ENCODE measurements at regions not wholly inside any gene's neighbourhood (a gene's known extent, or its start where the extent isn't known, plus 50 kb on each side); places are given as distances from the start of the nearest gene placed in this dataset.

GRCh38 chr16:35748621-35749252, 2289.3 kb downstream of the TP53TG3F start:
- H3K9me3 ChIP-seq (ENCODE audit: control insufficient read depth in 1 of 2, low read length in 2 of 2) = peaks cover 0 to 22% of the 10 kb centered on the region in 2 donors
- H3K4me1 ChIP-seq (ENCODE audit: control insufficient read depth in 1 of 2, insufficient read depth in 2 of 2, low read length in 2 of 2) = no peaks in the 10 kb centered on the region
- H3K9ac ChIP-seq (ENCODE audit: low read depth in 1 of 2, low read length in 2 of 2) = no peak overlapping the region
- no peaks in the 10 kb centered on the region for H3K36me3 ChIP-seq (ENCODE audit: control insufficient read depth in 1 of 2, insufficient read depth in 2 of 2, low read length in 2 of 2)
- H3K4me3 ChIP-seq (ENCODE audit: low read depth in 1 of 2, low read length in 2 of 2) = no peak overlapping the region
- no peaks in the 10 kb centered on the region for H3K27me3 ChIP-seq (ENCODE audit: control insufficient read depth in 1 of 2, insufficient read depth in 2 of 2, low read length in 2 of 2)
- H3K27ac ChIP-seq (ENCODE audit: low read depth, low read length) = no peak overlapping the region

GRCh38 chr16:35749253-35750141, 2290.1 kb downstream of the TP53TG3F start:
- Histone ChIP-seq H3K27ac (ENCODE audit: low read depth, low read length) (no peak overlapping the region), H3K9ac (ENCODE audit: low read depth in 1 of 2, low read length in 2 of 2) (no peak overlapping the region), H3K4me3 (ENCODE audit: low read depth in 1 of 2, low read length in 2 of 2) (no peak overlapping the region), H3K9me3 (ENCODE audit: control insufficient read depth in 1 of 2, low read length in 2 of 2) (peaks cover 0 to 25% of the 10 kb centered on the region in 2 donors), H3K36me3 (ENCODE audit: control insufficient read depth in 1 of 2, insufficient read depth in 2 of 2, low read length in 2 of 2) (no peaks in the 10 kb centered on the region), H3K27me3 (ENCODE audit: control insufficient read depth in 1 of 2, insufficient read depth in 2 of 2, low read length in 2 of 2) (no peaks in the 10 kb centered on the region), H3K4me1 (ENCODE audit: control insufficient read depth in 1 of 2, insufficient read depth in 2 of 2, low read length in 2 of 2) (no peaks in the 10 kb centered on the region)

- Histone ChIP-seq H3K36me3 (ENCODE audit: control insufficient read depth in 1 of 2, insufficient read depth in 2 of 2, low read length in 2 of 2) (no peaks in the 10 kb centered on the region), H3K4me1 (ENCODE audit: control insufficient read depth in 1 of 2, insufficient read depth in 2 of 2, low read length in 2 of 2) (no peaks in the 10 kb centered on the region), H3K4me3 (ENCODE audit: low read depth in 1 of 2, low read length in 2 of 2) (no peak overlapping the region), H3K27ac (ENCODE audit: low read depth, low read length) (no peak overlapping the region), H3K27me3 (ENCODE audit: control insufficient read depth in 1 of 2, insufficient read depth in 2 of 2, low read length in 2 of 2) (no peaks in the 10 kb centered on the region), H3K9ac (ENCODE audit: low read depth in 1 of 2, low read length in 2 of 2) (no peak overlapping the region), H3K9me3 (ENCODE audit: control insufficient read depth in 1 of 2, low read length in 2 of 2) (peaks cover 0 to 30% of the 10 kb centered on the region in 2 donors)
These were observed 2290.8 kb downstream of the TP53TG3F start for GRCh38 chr16:35750157-35750689.

GRCh38 chr16:35750701-35751104, 2291.3 kb downstream of the TP53TG3F start:
- no peaks in the 10 kb centered on the region for H3K4me1 ChIP-seq (ENCODE audit: control insufficient read depth in 1 of 2, insufficient read depth in 2 of 2, low read length in 2 of 2)
- H3K27ac ChIP-seq (ENCODE audit: low read depth, low read length) = no peak overlapping the region
- H3K9me3 ChIP-seq (ENCODE audit: control insufficient read depth in 1 of 2, low read length in 2 of 2) = peaks cover 0 to 30% of the 10 kb centered on the region in 2 donors
- H3K9ac ChIP-seq (ENCODE audit: low read depth in 1 of 2, low read length in 2 of 2) = no peak overlapping the region
- no peaks in the 10 kb centered on the region for H3K27me3 ChIP-seq (ENCODE audit: control insufficient read depth in 1 of 2, insufficient read depth in 2 of 2, low read length in 2 of 2)
- H3K36me3 ChIP-seq (ENCODE audit: control insufficient read depth in 1 of 2, insufficient read depth in 2 of 2, low read length in 2 of 2) = no peaks in the 10 kb centered on the region
- no peak overlapping the region for H3K4me3 ChIP-seq (ENCODE audit: low read depth in 1 of 2, low read length in 2 of 2)

- no peak overlapping the region for H3K4me3 ChIP-seq (ENCODE audit: low read depth in 1 of 2, low read length in 2 of 2)
- H3K27ac ChIP-seq (ENCODE audit: low read depth, low read length) = no peak overlapping the region
- peaks cover 0 to 26% of the 10 kb centered on the region in 2 donors for H3K9me3 ChIP-seq (ENCODE audit: control insufficient read depth in 1 of 2, low read length in 2 of 2)
- H3K4me1 ChIP-seq (ENCODE audit: control insufficient read depth in 1 of 2, insufficient read depth in 2 of 2, low read length in 2 of 2) = no peaks in the 10 kb centered on the region
- no peaks in the 10 kb centered on the region for H3K27me3 ChIP-seq (ENCODE audit: control insufficient read depth in 1 of 2, insufficient read depth in 2 of 2, low read length in 2 of 2)
- H3K9ac ChIP-seq (ENCODE audit: low read depth in 1 of 2, low read length in 2 of 2) = no peak overlapping the region
- H3K36me3 ChIP-seq (ENCODE audit: control insufficient read depth in 1 of 2, insufficient read depth in 2 of 2, low read length in 2 of 2) = no peaks in the 10 kb centered on the region
These were observed 2292.0 kb downstream of the TP53TG3F start for GRCh38 chr16:35751191-35751941.

GRCh38 chr16:35752012-35752772, 2292.8 kb downstream of the TP53TG3F start:
- H3K36me3 ChIP-seq (ENCODE audit: control insufficient read depth in 1 of 2, insufficient read depth in 2 of 2, low read length in 2 of 2) = no peaks in the 10 kb centered on the region
- H3K9ac ChIP-seq (ENCODE audit: low read depth in 1 of 2, low read length in 2 of 2) = no peak overlapping the region
- H3K27ac ChIP-seq (ENCODE audit: low read depth, low read length) = no peak overlapping the region
- H3K4me1 ChIP-seq (ENCODE audit: control insufficient read depth in 1 of 2, insufficient read depth in 2 of 2, low read length in 2 of 2) = no peaks in the 10 kb centered on the region
- no peak overlapping the region for H3K4me3 ChIP-seq (ENCODE audit: low read depth in 1 of 2, low read length in 2 of 2)
- H3K27me3 ChIP-seq (ENCODE audit: control insufficient read depth in 1 of 2, insufficient read depth in 2 of 2, low read length in 2 of 2) = no peaks in the 10 kb centered on the region
- H3K9me3 ChIP-seq (ENCODE audit: control insufficient read depth in 1 of 2, low read length in 2 of 2) = peaks cover 0 to 23% of the 10 kb centered on the region in 2 donors

- no peak overlapping the region for H3K27ac ChIP-seq (ENCODE audit: low read depth, low read length)
- H3K4me3 ChIP-seq (ENCODE audit: low read depth in 1 of 2, low read length in 2 of 2) = no peak overlapping the region
- no peaks in the 10 kb centered on the region for H3K27me3 ChIP-seq (ENCODE audit: control insufficient read depth in 1 of 2, insufficient read depth in 2 of 2, low read length in 2 of 2)
- no peak overlapping the region for H3K9ac ChIP-seq (ENCODE audit: low read depth in 1 of 2, low read length in 2 of 2)
- peaks cover 0 to 23% of the 10 kb centered on the region in 2 donors for H3K9me3 ChIP-seq (ENCODE audit: control insufficient read depth in 1 of 2, low read length in 2 of 2)
- no peaks in the 10 kb centered on the region for H3K36me3 ChIP-seq (ENCODE audit: control insufficient read depth in 1 of 2, insufficient read depth in 2 of 2, low read length in 2 of 2)
- no peaks in the 10 kb centered on the region for H3K4me1 ChIP-seq (ENCODE audit: control insufficient read depth in 1 of 2, insufficient read depth in 2 of 2, low read length in 2 of 2)
These were observed 2293.6 kb downstream of the TP53TG3F start for GRCh38 chr16:35752773-35753558.

- H3K4me1 ChIP-seq (ENCODE audit: control insufficient read depth in 1 of 2, insufficient read depth in 2 of 2, low read length in 2 of 2) = no peaks in the 10 kb centered on the region
- H3K4me3 ChIP-seq (ENCODE audit: low read depth in 1 of 2, low read length in 2 of 2) = no peak overlapping the region
- H3K36me3 ChIP-seq (ENCODE audit: control insufficient read depth in 1 of 2, insufficient read depth in 2 of 2, low read length in 2 of 2) = no peaks in the 10 kb centered on the region
- H3K27ac ChIP-seq (ENCODE audit: low read depth, low read length) = no peak overlapping the region
- H3K9me3 ChIP-seq (ENCODE audit: control insufficient read depth in 1 of 2, low read length in 2 of 2) = peaks cover 0 to 25% of the 10 kb centered on the region in 2 donors
- no peaks in the 10 kb centered on the region for H3K27me3 ChIP-seq (ENCODE audit: control insufficient read depth in 1 of 2, insufficient read depth in 2 of 2, low read length in 2 of 2)
- H3K9ac ChIP-seq (ENCODE audit: low read depth in 1 of 2, low read length in 2 of 2) = no peak overlapping the region
These were observed 2294.4 kb downstream of the TP53TG3F start for GRCh38 chr16:35753559-35754390.
